Testis (tissue), 2 donors: ENCODE measurements at regions not wholly inside any gene's neighbourhood (a gene's known extent, or its start where the extent isn't known, plus 50 kb on each side); places are given as distances from the start of the nearest gene placed in this dataset.

Experiments used
- POLR2A ChIP-seq: fragments of 450-650 bp; IDR thresholded peaks from one replicate; pipeline ENCODE4 v1.6.1; 2017; ENCODE audit warnings: antibody characterized with exemption, mild to moderate bottlenecking, moderate library complexity
- TF ChIP-seq, protein P1 (sequence below), 3 experiments: fragments of 450-650 bp in 2 of 3; fragments of 200-600 bp in 1 of 3; sonication (generic) in 1 of 3; IDR thresholded peaks; one replicate each; pipeline ENCODE4 v1.5.1; 2016 to 2019; ENCODE audit warnings: antibody characterized with exemption in 3 of 3, mild to moderate bottlenecking in 2 of 3, moderate library complexity in 1 of 3

DNA sequence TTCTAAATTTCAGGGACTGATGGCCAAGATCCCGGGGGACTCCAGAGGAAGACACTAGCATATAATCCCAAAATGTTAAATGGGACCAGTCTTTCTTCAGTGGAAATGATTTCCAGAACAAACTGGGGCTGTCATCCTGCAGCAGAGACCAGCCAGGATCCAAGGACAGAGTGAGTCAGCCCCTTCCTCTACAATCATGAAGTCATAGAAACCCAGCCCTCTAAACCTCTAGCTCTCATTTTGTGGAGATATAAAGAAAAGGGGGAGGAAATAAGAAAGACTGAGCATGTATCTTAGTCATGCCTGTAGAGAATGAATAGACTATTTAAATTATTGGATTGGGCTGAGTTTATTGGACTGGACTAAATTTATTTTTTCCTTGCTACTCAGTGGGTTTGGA, 318.3 kb downstream of the AGTPBP1 start:
- TF ChIP-seq, protein P1, sequence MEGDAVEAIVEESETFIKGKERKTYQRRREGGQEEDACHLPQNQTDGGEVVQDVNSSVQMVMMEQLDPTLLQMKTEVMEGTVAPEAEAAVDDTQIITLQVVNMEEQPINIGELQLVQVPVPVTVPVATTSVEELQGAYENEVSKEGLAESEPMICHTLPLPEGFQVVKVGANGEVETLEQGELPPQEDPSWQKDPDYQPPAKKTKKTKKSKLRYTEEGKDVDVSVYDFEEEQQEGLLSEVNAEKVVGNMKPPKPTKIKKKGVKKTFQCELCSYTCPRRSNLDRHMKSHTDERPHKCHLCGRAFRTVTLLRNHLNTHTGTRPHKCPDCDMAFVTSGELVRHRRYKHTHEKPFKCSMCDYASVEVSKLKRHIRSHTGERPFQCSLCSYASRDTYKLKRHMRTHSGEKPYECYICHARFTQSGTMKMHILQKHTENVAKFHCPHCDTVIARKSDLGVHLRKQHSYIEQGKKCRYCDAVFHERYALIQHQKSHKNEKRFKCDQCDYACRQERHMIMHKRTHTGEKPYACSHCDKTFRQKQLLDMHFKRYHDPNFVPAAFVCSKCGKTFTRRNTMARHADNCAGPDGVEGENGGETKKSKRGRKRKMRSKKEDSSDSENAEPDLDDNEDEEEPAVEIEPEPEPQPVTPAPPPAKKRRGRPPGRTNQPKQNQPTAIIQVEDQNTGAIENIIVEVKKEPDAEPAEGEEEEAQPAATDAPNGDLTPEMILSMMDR (IDR thresholded peaks at IDR 0.05), result no peak
- no peak for TF ChIP-seq POLR2A
